ENCODE measurements at regions not wholly inside any gene's neighbourhood (a gene's known extent, or its start where the extent isn't known, plus 50 kb on each side); places are given as distances from the start of the nearest gene placed in this dataset.

DNA sequence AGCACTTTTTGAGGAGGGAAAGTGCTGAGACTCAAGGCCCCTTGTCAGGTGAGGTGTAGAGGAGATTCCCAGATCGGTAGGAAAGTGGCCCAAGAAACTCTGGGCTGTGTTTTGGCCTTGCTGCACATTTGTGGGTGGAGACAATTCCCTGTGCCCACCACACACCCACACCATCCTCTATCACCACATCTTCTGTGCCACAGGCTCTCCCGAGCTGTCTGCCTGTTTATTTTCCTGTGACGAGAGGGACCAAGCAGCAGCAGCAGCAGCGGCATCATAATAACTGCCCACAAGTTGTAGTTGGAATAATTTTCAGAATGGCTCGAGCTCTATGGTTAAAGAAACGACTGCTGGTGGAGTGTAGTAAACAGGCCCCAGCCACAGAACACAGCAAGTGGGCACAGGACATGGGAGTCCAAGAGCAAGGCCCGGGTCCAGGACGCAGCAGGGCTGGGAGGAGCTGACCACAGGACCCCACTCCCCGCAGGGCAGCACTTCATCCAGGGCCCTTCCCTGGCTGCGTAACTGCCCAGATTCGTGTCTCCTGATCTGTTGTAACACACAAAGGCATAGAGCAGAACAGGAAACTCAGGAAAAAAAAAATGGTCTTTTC, 55.6 kb upstream of the BCL2L14 start:
- DNase-seq (ENCODE audit: low read depth), result no peak

DNA sequence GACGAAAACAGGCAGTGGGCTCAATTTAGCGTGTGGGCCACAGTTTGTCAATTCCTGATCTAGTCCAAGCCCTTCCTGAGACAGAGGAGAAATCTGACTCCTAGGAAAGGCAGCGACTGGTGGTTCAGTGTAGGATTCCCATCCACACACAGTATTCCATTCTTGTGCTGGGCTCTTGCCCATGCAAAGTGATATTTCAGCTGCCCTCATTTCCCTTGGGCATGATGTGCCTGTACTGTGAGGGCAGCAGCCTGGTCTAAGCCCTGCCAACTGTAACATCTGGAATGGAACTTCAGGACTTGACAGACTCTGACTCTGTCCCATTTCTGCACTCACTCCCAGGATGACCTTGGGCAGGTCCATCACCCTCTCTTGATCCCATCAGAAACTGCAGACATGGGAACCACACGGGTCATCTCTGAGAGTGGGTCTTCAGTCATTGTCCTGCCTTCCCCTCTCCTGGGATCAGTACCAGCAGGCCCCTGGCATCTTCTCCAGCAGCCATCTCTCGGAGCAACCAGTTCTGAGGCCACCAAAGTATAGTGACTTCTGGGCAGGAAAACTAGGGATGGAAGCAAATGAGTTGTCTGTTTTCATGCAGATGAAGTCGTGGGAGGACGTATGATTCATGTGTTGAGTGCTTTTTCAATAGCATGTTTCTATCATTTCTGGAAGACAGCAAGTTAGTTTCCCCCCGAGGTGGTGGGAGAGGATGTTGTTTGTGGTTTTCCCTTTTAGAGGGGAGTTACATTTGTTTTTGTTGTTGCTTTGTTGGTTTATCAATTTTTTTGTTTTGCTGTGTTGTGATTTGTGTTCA, 54.2 kb upstream of the BCL2L14 start:
- no peak for DNase-seq (ENCODE audit: low read depth)

DNA sequence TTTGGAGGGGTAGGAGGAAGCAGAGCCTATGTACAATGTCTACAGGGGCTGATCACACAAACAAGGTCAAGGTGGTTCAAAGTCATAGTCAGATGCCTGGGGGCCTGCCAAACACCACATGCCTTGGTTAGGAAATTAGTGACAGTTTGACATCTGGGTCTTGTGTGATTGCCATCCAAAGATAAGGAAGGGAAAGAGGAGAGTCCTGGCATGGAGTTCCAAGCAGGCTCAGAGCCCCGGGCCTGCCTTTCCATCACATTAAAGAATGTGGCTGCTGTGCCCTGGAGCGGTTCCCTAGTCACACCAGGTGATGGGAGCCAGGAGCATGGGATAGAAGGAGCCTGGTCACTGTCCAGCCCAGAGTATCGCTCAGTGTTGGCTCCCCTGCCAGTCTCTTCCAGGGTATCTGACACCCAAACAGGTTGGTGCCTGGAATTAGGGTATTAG, 53.6 kb upstream of the BCL2L14 start:
- no peak for DNase-seq (ENCODE audit: low read depth)

DNA sequence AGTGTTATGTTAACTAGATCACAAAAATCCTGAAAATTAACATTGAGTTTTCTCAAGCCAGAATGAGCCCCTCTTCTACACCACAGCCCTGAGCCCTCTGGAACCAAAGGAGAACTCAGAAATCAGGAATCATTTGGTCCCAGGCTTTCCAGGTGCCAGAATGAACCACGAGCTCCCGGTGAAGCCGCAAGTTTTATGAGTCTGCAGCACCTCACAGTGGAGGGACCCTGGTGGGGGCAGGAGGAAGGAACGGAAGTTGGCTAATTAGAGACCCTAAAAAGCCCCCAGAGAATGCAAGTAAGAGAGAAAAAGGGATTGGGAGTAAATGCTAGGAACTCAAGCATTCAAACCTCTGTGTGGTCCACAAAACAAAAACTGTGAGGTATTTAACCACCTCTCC, 52.9 kb upstream of the BCL2L14 start:
- no peak for DNase-seq (ENCODE audit: low read depth)

DNA sequence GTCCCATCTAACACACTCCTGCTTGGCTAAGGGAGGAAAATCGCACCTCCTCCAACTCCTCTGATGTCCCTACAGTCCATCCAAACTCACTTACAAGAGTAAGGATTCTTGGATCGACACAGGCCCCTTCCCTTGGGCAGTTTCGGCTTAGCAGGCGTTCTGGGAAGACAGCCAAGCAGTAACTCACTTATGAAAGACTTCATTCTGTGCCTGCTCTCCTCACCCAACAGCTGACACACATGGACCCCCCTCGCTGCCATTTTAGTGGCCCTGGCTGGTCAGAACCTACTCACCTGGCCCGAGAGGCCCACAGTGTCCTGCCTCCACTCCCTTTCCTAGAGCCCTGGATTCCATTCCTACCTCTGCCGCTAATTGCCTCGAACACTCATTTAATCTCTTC, 52.3 kb upstream of the BCL2L14 start:
- DNase-seq (ENCODE audit: low read depth), result peak; percentile 35

DNA sequence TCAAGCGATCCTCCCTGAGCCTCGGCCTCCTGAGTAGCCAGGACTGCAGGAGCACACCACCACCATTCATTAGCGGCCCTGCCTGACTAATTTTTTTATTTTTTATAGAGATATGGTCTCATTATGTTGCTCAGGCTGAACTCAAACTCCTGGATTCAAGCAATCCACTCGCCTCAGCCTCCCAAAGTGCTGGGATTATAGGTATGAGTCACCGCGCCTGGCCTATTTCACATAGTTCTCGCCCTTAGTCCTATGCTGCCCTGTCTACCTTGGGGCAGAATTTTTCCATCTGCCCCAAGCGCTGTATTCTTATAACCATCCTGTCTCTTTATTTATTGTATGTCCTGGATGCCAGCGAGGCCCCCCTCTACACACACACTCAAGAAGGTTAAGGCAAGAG, 50.9 kb upstream of the BCL2L14 start:
- peak; percentile 70 for DNase-seq (ENCODE audit: low read depth)

DNA sequence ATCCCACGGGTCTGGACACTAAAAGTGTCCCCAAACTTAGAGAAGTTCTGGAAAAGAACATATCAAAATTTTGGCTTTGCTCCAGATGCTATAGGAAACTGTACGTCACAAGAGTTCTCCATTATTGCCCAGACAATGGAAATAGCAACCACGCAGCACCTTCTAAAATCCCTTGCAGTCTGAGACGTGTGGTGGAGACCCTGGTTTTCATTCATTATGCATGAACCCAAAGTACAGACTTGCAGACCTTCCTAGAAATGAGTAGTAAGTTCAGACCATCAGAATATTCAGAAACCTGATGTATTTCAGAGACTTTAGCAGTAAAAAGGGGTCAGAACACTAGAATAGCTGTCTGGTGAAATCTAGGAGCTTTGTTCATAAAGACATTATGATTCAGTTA, 50.0 kb upstream of the BCL2L14 start:
- no peak for DNase-seq (ENCODE audit: low read depth)

All from HT1080 (cell line).